Endothelial cell of umbilical vein (primary cell): ENCODE measurements at regions not wholly inside any gene's neighbourhood (a gene's known extent, or its start where the extent isn't known, plus 50 kb on each side); places are given as distances from the start of the nearest gene placed in this dataset.

Experiments used
- BruUV-seq: library from RNA; stranded (reverse); fragments of 400-500 nt; replicated peaks from 2 replicates; lab custom pipeline; 2021; lab: Mats Ljungman, UMichigan
- CTCF ChIA-PET: fragments of 300-600, 350-600 bp; sonication (Branson Sonifier 250); formaldehyde crosslinking; loops from one replicate; lab custom pipeline; 2021; ENCODE audit warnings: antibody characterized with exemption, inconsistent platforms; lab: Charles Lee
- POLR2A ChIA-PET: fragments of 300-600, 350-600 bp; sonication (Branson Sonifier 250); formaldehyde crosslinking; loops from one replicate; lab custom pipeline; 2021; ENCODE audit warnings: antibody characterized with exemption, inconsistent platforms; lab: Charles Lee
- DNase-seq: peaks from one replicate; pipeline ENCODE4 v3.0.0-alpha.2; 2011; ENCODE audit warnings: low read depth, low spot score
- FAIRE-seq: peaks from 2 replicates; lab custom pipeline; 2011; peaks lifted over from hg19 to GRCh38; lab: Jason Lieb, UNC
- H2AFZ ChIP-seq: 2 replicates; pipeline ENCODE4 v1.6.0; 2012; ENCODE audit warnings: low read depth, low read length, control low read depth, inconsistent platforms
- H3K27ac ChIP-seq: 2 replicates; pipeline ENCODE4 v1.5.1; 2011; ENCODE audit warnings: low read depth, mild to moderate bottlenecking, control low read depth, low read length, moderate library complexity; ENCODE audit not compliant: insufficient read depth
- H3K27me3 ChIP-seq, 2 experiments: 2 replicates each; pipeline versions ENCODE4 v1.6.0 to v1.6.1; 2011; ENCODE audit warnings: low read length in 2 of 2, mixed read lengths in 1 of 2; ENCODE audit not compliant: control insufficient read depth in 2 of 2, insufficient read depth in 2 of 2
- H3K36me3 ChIP-seq, 2 experiments: 2 replicates in 1 of 2; 3 replicates in 1 of 2; pipeline ENCODE4 v1.5.1; 2011; ENCODE audit warnings: low read length in 2 of 2, mild to moderate bottlenecking in 1 of 2, moderate library complexity in 1 of 2; ENCODE audit not compliant: control insufficient read depth in 2 of 2, insufficient read depth in 2 of 2; ENCODE audit errors: extremely low read depth in 1 of 2
- H3K4me1 ChIP-seq: 3 replicates; pipeline ENCODE4 v1.5.1; 2011; ENCODE audit warnings: mild to moderate bottlenecking, low read length; ENCODE audit not compliant: control insufficient read depth, insufficient read depth; ENCODE audit errors: extremely low read depth
- H3K4me2 ChIP-seq: 2 replicates; pipeline ENCODE4 v1.6.1; 2011; ENCODE audit warnings: low read length, control low read depth, mixed read lengths; ENCODE audit not compliant: insufficient read depth
- H3K4me3 ChIP-seq, 3 experiments: fragments of 200-600 bp in 1 of 3; sonication (generic), shearing (Covaris generic) in 1 of 3; replicated peaks in 1 of 3; 2 replicates each; pipeline ENCODE4 v1.5.1; 2011 to 2016; ENCODE audit warnings: control low read depth in 3 of 3, low read length in 3 of 3, mild to moderate bottlenecking in 2 of 3, inconsistent platforms in 1 of 3, low read depth in 1 of 3, moderate library complexity in 1 of 3; ENCODE audit not compliant: insufficient read depth in 1 of 3
- H3K79me2 ChIP-seq: 2 replicates; pipeline ENCODE4 v1.6.0; 2012; ENCODE audit warnings: low read length, inconsistent platforms; ENCODE audit not compliant: control insufficient read depth, insufficient read depth
- H3K9ac ChIP-seq: replicated peaks from 2 replicates; pipeline ENCODE3; 2011; ENCODE audit warnings: low read length, control low read depth; ENCODE audit not compliant: insufficient read depth; ENCODE audit errors: extremely low read depth
- H3K9me1 ChIP-seq: replicated peaks from 3 replicates; pipeline ENCODE4 v1.6.0; 2011; ENCODE audit warnings: mild to moderate bottlenecking, low read length; ENCODE audit not compliant: control insufficient read depth, insufficient read depth; ENCODE audit errors: extremely low read depth
- H3K9me3 ChIP-seq: replicated peaks from 2 replicates; pipeline ENCODE4 v1.5.1; 2012; ENCODE audit warnings: low read length, inconsistent platforms; ENCODE audit not compliant: control insufficient read depth, insufficient read depth
- H4K20me1 ChIP-seq: replicated peaks from 2 replicates; pipeline ENCODE3; 2011; ENCODE audit warnings: mild to moderate bottlenecking, low read length; ENCODE audit not compliant: control insufficient read depth, insufficient read depth; ENCODE audit errors: extremely low read depth
- EZH2 ChIP-seq: IDR thresholded peaks from 2 replicates; pipeline ENCODE4 v1.6.1; 2012; ENCODE audit warnings: borderline replicate concordance, low read depth, mild to moderate bottlenecking, moderate library complexity, low read length, inconsistent platforms; ENCODE audit not compliant: severe bottlenecking
- FOS ChIP-seq: IDR thresholded peaks from 2 replicates; pipeline ENCODE4 v1.6.1; 2011; ENCODE audit warnings: mild to moderate bottlenecking, low read length, moderate library complexity, borderline replicate concordance; ENCODE audit not compliant: insufficient read depth
- GATA2 ChIP-seq: IDR thresholded peaks from 2 replicates; pipeline ENCODE4 v1.7.0; 2011; ENCODE audit warnings: low read depth, mild to moderate bottlenecking, moderate library complexity, mixed read lengths, low read length; ENCODE audit not compliant: insufficient read length, insufficient read depth
- JUN ChIP-seq: IDR thresholded peaks from 2 replicates; pipeline ENCODE4 v1.6.1; 2011; ENCODE audit warnings: borderline replicate concordance, low read depth; ENCODE audit not compliant: insufficient read length, insufficient read depth
- MYC ChIP-seq: IDR thresholded peaks from one replicate; pipeline ENCODE4 v1.6.1; 2011; ENCODE audit warnings: mild to moderate bottlenecking, low read depth, low read length
- POLR2AphosphoS5 ChIP-seq: IDR thresholded peaks from 2 replicates; pipeline ENCODE4 v1.6.1; 2012; ENCODE audit warnings: low read depth, mild to moderate bottlenecking, control low read depth, low read length, moderate library complexity; ENCODE audit not compliant: insufficient read depth
- dilution Hi-C: fragments of 300-500 bp; cut with MboI; formaldehyde crosslinking; loops from one replicate; pipeline ENCODE4 v1.15.0; 2019; ENCODE audit warnings: low sequenced_read_pairs; ENCODE audit not compliant: extremely low pct_ligation_motif_present
- intact Hi-C: fragments of 100-400 bp; cut with micrococcal nuclease; formaldehyde crosslinking; loops from one replicate; pipeline ENCODE4 v1.10.0; 2022
- TF ChIP-seq, protein P1 (sequence below), 2 donors: IDR thresholded peaks; 1 replicate in 1 of 2; 2 replicates in 1 of 2; pipeline ENCODE4 v1.5.1; 2011; ENCODE audit warnings: low read length in 2 of 2, mild to moderate bottlenecking in 2 of 2, moderate library complexity in 2 of 2, control low read depth in 1 of 2, inconsistent platforms in 1 of 2, low read depth in 1 of 2; ENCODE audit not compliant: insufficient read depth in 1 of 2; ENCODE audit errors: extremely low read depth in 1 of 2

DNA sequence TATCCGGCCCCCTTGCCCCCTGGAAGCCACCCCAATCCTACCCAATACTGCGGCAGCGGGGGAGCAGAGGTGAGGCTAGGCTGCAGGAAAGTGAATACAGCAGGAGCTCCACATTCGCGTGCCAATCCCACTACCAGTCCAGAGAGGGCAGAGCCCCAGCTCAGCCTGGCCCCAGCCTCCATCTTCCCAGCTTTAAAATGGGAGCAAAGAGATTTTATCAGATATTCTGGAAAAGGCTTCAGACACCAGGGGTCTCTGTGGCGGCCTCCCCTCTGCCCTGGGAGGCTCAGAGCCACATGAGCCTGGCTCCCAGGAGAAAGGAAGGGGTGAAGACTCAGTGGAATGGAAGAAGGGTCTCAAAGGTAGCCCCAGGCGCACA is 72.7 kb downstream of the NCOR2 start:
- FAIRE-seq, result no peak
- ChIA-PET POLR2A (no interaction called here), CTCF (interaction anchor here (1.1 kb wide), 1 partner anchor 18 kb away, joined by 5 read pairs; no protein-coding TSS in a partner anchor)
- intact Hi-C loops, result no loop called here
- Histone ChIP-seq H3K4me3 (no peak overlapping the region), H3K27ac (no peak overlapping the region), H3K4me1 (peaks cover 16% of the 10 kb centered on the region), H3K79me2 (peaks cover 38% of the 10 kb centered on the region), H3K9me3 (no peaks in the 10 kb centered on the region), H3K27me3 (no peaks in the 10 kb centered on the region), H2AFZ (no peak overlapping the region), H3K36me3 (peaks cover 0 to 7% of the 10 kb centered on the region in 2 experiments), H3K4me2 (no peak overlapping the region), H3K9ac (no peak overlapping the region), H3K9me1 (no peaks in the 10 kb centered on the region), H4K20me1 (no peaks in the 10 kb centered on the region)
- DNase-seq, result no peak
- dilution Hi-C loops, result no loop called here
- TF ChIP-seq POLR2AphosphoS5, result no peak
- TF ChIP-seq FOS, result no peak
- TF ChIP-seq JUN, result no peak
- TF ChIP-seq, protein P1, sequence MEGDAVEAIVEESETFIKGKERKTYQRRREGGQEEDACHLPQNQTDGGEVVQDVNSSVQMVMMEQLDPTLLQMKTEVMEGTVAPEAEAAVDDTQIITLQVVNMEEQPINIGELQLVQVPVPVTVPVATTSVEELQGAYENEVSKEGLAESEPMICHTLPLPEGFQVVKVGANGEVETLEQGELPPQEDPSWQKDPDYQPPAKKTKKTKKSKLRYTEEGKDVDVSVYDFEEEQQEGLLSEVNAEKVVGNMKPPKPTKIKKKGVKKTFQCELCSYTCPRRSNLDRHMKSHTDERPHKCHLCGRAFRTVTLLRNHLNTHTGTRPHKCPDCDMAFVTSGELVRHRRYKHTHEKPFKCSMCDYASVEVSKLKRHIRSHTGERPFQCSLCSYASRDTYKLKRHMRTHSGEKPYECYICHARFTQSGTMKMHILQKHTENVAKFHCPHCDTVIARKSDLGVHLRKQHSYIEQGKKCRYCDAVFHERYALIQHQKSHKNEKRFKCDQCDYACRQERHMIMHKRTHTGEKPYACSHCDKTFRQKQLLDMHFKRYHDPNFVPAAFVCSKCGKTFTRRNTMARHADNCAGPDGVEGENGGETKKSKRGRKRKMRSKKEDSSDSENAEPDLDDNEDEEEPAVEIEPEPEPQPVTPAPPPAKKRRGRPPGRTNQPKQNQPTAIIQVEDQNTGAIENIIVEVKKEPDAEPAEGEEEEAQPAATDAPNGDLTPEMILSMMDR (IDR thresholded peaks at IDR 0.05; ENCODE audit: extremely low read depth in 1 of 2, insufficient read depth in 1 of 2, low read depth in 1 of 2, low read length in 2 of 2), result no peak
- TF ChIP-seq GATA2, result no peak
- no peak for TF ChIP-seq MYC
- TF ChIP-seq EZH2, result no peak
- BruUV-seq, result no TSS peak
